ENCODE measurements at regions not wholly inside any gene's neighbourhood (a gene's known extent, or its start where the extent isn't known, plus 50 kb on each side); places are given as distances from the start of the nearest gene placed in this dataset.
"Not testable (repeated sequence)": the region's sequence is repeated elsewhere in the genome, so short reads cannot be mapped to it uniquely, and the experiment has no call there.

GRCh38 chr2:117523267-117523666 lies 291.2 kb upstream of the DDX18 start:
- no peak for DNase-seq (ENCODE audit: low spot score)

GRCh38 chr2:117523711-117524238 lies 290.7 kb upstream of the DDX18 start:
- DNase-seq (ENCODE audit: low spot score): no peak

- DNase-seq (ENCODE audit: low spot score): no peak
Measured at GRCh38 chr2:117536139-117536538, 278.4 kb upstream of the DDX18 start.

GRCh38 chr2:117537032-117537431 lies 277.5 kb upstream of the DDX18 start:
- DNase-seq (ENCODE audit: low spot score): no peak

- DNase-seq (ENCODE audit: low spot score): no peak
Measured at GRCh38 chr2:117551858-117552257, 262.6 kb upstream of the DDX18 start.

GRCh38 chr2:117553448-117553847 lies 261.0 kb upstream of the DDX18 start:
- DNase-seq (ENCODE audit: low spot score): no peak

- DNase-seq (ENCODE audit: low spot score): no peak
Measured at GRCh38 chr2:117555965-117556364, 258.5 kb upstream of the DDX18 start.

GRCh38 chr2:117557626-117558025 lies 256.9 kb upstream of the DDX18 start:
- no peak for DNase-seq (ENCODE audit: low spot score)

- DNase-seq (ENCODE audit: low spot score): no peak
Measured at GRCh38 chr2:117562654-117563053, 251.8 kb upstream of the DDX18 start.

- DNase-seq (ENCODE audit: low spot score): no peak
Measured at GRCh38 chr2:117571590-117572349, 242.7 kb upstream of the DDX18 start.

- DNase-seq (ENCODE audit: low spot score): no peak
Measured at GRCh38 chr2:117587310-117587709, 227.2 kb upstream of the DDX18 start.

GRCh38 chr2:117603060-117603459 lies 211.4 kb upstream of the DDX18 start:
- no peak for DNase-seq (ENCODE audit: low spot score)

GRCh38 chr2:117603567-117603966 lies 210.9 kb upstream of the DDX18 start:
- no peak for DNase-seq (ENCODE audit: low spot score)

GRCh38 chr2:117607202-117607601 lies 207.3 kb upstream of the DDX18 start:
- DNase-seq (ENCODE audit: low spot score): no peak

- DNase-seq (ENCODE audit: low spot score): no peak
Measured at GRCh38 chr2:117613101-117613500, 201.4 kb upstream of the DDX18 start.

GRCh38 chr2:117614296-117614695 lies 200.2 kb upstream of the DDX18 start:
- DNase-seq (ENCODE audit: low spot score): no peak

- DNase-seq (ENCODE audit: low spot score): no peak
Measured at GRCh38 chr2:117614823-117615534, 199.5 kb upstream of the DDX18 start.

- no peak for DNase-seq (ENCODE audit: low spot score)
Measured at GRCh38 chr2:117618607-117619006, 195.9 kb upstream of the DDX18 start.

- DNase-seq (ENCODE audit: low spot score): no peak
Measured at GRCh38 chr2:117621326-117621725, 193.2 kb upstream of the DDX18 start.

GRCh38 chr2:117623175-117623574 lies 191.3 kb upstream of the DDX18 start:
- DNase-seq (ENCODE audit: low spot score): not testable (repeated sequence)

GRCh38 chr2:117631152-117631945 lies 183.1 kb upstream of the DDX18 start:
- no peak for DNase-seq (ENCODE audit: low spot score)

GRCh38 chr2:117635481-117635880 lies 179.0 kb upstream of the DDX18 start:
- no peak for DNase-seq (ENCODE audit: low spot score)

GRCh38 chr2:117639401-117639800 lies 175.1 kb upstream of the DDX18 start:
- no peak for DNase-seq (ENCODE audit: low spot score)

Measured in COLO829 (cell line).